ENCODE measurements at regions not wholly inside any gene's neighbourhood (a gene's known extent, or its start where the extent isn't known, plus 50 kb on each side); places are given as distances from the start of the nearest gene placed in this dataset.
"Not testable (repeated sequence)": the region's sequence is repeated elsewhere in the genome, so short reads cannot be mapped to it uniquely, and the experiment has no call there.

GRCh38 chrX:115912372-115912897, 258.1 kb upstream of the AGTR2 start:
- no peak overlapping the region for H3K4me3 ChIP-seq (ENCODE audit: low read depth in 1 of 2, low read length in 2 of 2)
- H3K4me1 ChIP-seq (ENCODE audit: control insufficient read depth in 1 of 2, insufficient read depth in 2 of 2, low read length in 2 of 2): no peaks in the 10 kb centered on the region
- H3K36me3 ChIP-seq (ENCODE audit: control insufficient read depth in 1 of 2, insufficient read depth in 2 of 2, low read length in 2 of 2): no peaks in the 10 kb centered on the region
- no peak overlapping the region for H3K27ac ChIP-seq (ENCODE audit: low read length)
- peaks cover 0 to 7% of the 10 kb centered on the region in 2 donors for H3K9me3 ChIP-seq (ENCODE audit: control insufficient read depth in 1 of 2, low read length in 2 of 2)
- no peaks in the 10 kb centered on the region for H3K27me3 ChIP-seq (ENCODE audit: low read depth, low read length)

GRCh38 chrX:115913575-115913974, 257.0 kb upstream of the AGTR2 start:
- H3K36me3 ChIP-seq (ENCODE audit: control insufficient read depth in 1 of 2, insufficient read depth in 2 of 2, low read length in 2 of 2): no peaks in the 10 kb centered on the region
- no peaks in the 10 kb centered on the region for H3K4me1 ChIP-seq (ENCODE audit: control insufficient read depth in 1 of 2, insufficient read depth in 2 of 2, low read length in 2 of 2)
- no peak overlapping the region for H3K27ac ChIP-seq (ENCODE audit: low read length)
- no peak overlapping the region for H3K4me3 ChIP-seq (ENCODE audit: low read depth in 1 of 2, low read length in 2 of 2)
- no peaks in the 10 kb centered on the region for H3K27me3 ChIP-seq (ENCODE audit: low read depth, low read length)
- H3K9me3 ChIP-seq (ENCODE audit: control insufficient read depth in 1 of 2, low read length in 2 of 2): peaks cover 0 to 11% of the 10 kb centered on the region in 2 donors

- H3K27me3 ChIP-seq (ENCODE audit: low read depth, low read length); H3K36me3 ChIP-seq (ENCODE audit: control insufficient read depth in 1 of 2, insufficient read depth in 2 of 2, low read length in 2 of 2); H3K4me1 ChIP-seq (ENCODE audit: control insufficient read depth in 1 of 2, insufficient read depth in 2 of 2, low read length in 2 of 2); H3K27ac ChIP-seq (ENCODE audit: low read length); H3K4me3 ChIP-seq (ENCODE audit: low read depth in 1 of 2, low read length in 2 of 2): not testable (repeated sequence)
- H3K9me3 ChIP-seq (ENCODE audit: control insufficient read depth in 1 of 2, low read length in 2 of 2): peaks cover 0 to 13% of the 10 kb centered on the region in 2 donors
Observed at GRCh38 chrX:115915625-115916024, 254.9 kb upstream of the AGTR2 start.

- no peak overlapping the region for H3K4me3 ChIP-seq (ENCODE audit: low read depth in 1 of 2, low read length in 2 of 2)
- no peaks in the 10 kb centered on the region for H3K4me1 ChIP-seq (ENCODE audit: control insufficient read depth in 1 of 2, insufficient read depth in 2 of 2, low read length in 2 of 2)
- H3K9me3 ChIP-seq (ENCODE audit: control insufficient read depth in 1 of 2, low read length in 2 of 2): peaks cover 0 to 26% of the 10 kb centered on the region in 2 donors
- H3K27me3 ChIP-seq (ENCODE audit: low read depth, low read length): no peaks in the 10 kb centered on the region
- H3K36me3 ChIP-seq (ENCODE audit: control insufficient read depth in 1 of 2, insufficient read depth in 2 of 2, low read length in 2 of 2): no peaks in the 10 kb centered on the region
- H3K27ac ChIP-seq (ENCODE audit: low read length): no peak overlapping the region
Observed at GRCh38 chrX:115929480-115929879, 241.1 kb upstream of the AGTR2 start.

- no peak overlapping the region for H3K4me3 ChIP-seq (ENCODE audit: low read depth in 1 of 2, low read length in 2 of 2)
- no peak overlapping the region for H3K27ac ChIP-seq (ENCODE audit: low read length)
- H3K4me1 ChIP-seq (ENCODE audit: control insufficient read depth in 1 of 2, insufficient read depth in 2 of 2, low read length in 2 of 2): no peaks in the 10 kb centered on the region
- peaks cover 4 to 8% of the 10 kb centered on the region in 2 donors for H3K36me3 ChIP-seq (ENCODE audit: control insufficient read depth in 1 of 2, insufficient read depth in 2 of 2, low read length in 2 of 2)
- H3K27me3 ChIP-seq (ENCODE audit: low read depth, low read length): no peaks in the 10 kb centered on the region
- H3K9me3 ChIP-seq (ENCODE audit: control insufficient read depth in 1 of 2, low read length in 2 of 2): peaks cover 0 to 15% of the 10 kb centered on the region in 2 donors
Observed at GRCh38 chrX:115936008-115936407, 234.5 kb upstream of the AGTR2 start.

- Histone ChIP-seq H3K4me1 (ENCODE audit: control insufficient read depth in 1 of 2, insufficient read depth in 2 of 2, low read length in 2 of 2) (no peaks in the 10 kb centered on the region), H3K27ac (ENCODE audit: low read length) (no peak overlapping the region)
Observed at GRCh38 chrX:115939070-115939469, 231.5 kb upstream of the AGTR2 start.

GRCh38 chrX:115939636-115940160, 230.8 kb upstream of the AGTR2 start:
- Histone ChIP-seq H3K27ac (ENCODE audit: low read length) (no peak overlapping the region), H3K9me3 (ENCODE audit: control insufficient read depth in 1 of 2, low read length in 2 of 2) (peaks cover 0 to 4% of the 10 kb centered on the region in 2 donors), H3K4me1 (ENCODE audit: control insufficient read depth in 1 of 2, insufficient read depth in 2 of 2, low read length in 2 of 2) (no peaks in the 10 kb centered on the region), H3K27me3 (ENCODE audit: low read depth, low read length) (no peaks in the 10 kb centered on the region), H3K4me3 (ENCODE audit: low read depth in 1 of 2, low read length in 2 of 2) (no peak overlapping the region), H3K36me3 (ENCODE audit: control insufficient read depth in 1 of 2, insufficient read depth in 2 of 2, low read length in 2 of 2) (peaks cover 4 to 8% of the 10 kb centered on the region in 2 donors)

More at GRCh38 chrX:115939070-115939469, 231.5 kb upstream of the AGTR2 start:
- H3K36me3 ChIP-seq (ENCODE audit: control insufficient read depth in 1 of 2, insufficient read depth in 2 of 2, low read length in 2 of 2): peaks cover 4 to 8% of the 10 kb centered on the region in 2 donors
- H3K9me3 ChIP-seq (ENCODE audit: control insufficient read depth in 1 of 2, low read length in 2 of 2): peaks cover 0 to 7% of the 10 kb centered on the region in 2 donors
- H3K27me3 ChIP-seq (ENCODE audit: low read depth, low read length): no peaks in the 10 kb centered on the region
- no peak overlapping the region for H3K4me3 ChIP-seq (ENCODE audit: low read depth in 1 of 2, low read length in 2 of 2)

- H3K9me3 ChIP-seq (ENCODE audit: control insufficient read depth in 1 of 2, low read length in 2 of 2): peaks cover 0 to 2% of the 10 kb centered on the region in 2 donors
Observed at GRCh38 chrX:115940348-115940747, 230.2 kb upstream of the AGTR2 start.

GRCh38 chrX:115940888-115941332, 229.6 kb upstream of the AGTR2 start:
- Histone ChIP-seq H3K4me3 (ENCODE audit: low read depth in 1 of 2, low read length in 2 of 2) (no peak overlapping the region), H3K27me3 (ENCODE audit: low read depth, low read length) (no peaks in the 10 kb centered on the region), H3K27ac (ENCODE audit: low read length) (no peak overlapping the region), H3K4me1 (ENCODE audit: control insufficient read depth in 1 of 2, insufficient read depth in 2 of 2, low read length in 2 of 2) (no peaks in the 10 kb centered on the region), H3K9me3 (ENCODE audit: control insufficient read depth in 1 of 2, low read length in 2 of 2) (peaks cover 0 to 2% of the 10 kb centered on the region in 2 donors), H3K36me3 (ENCODE audit: control insufficient read depth in 1 of 2, insufficient read depth in 2 of 2, low read length in 2 of 2) (peaks cover 0 to 6% of the 10 kb centered on the region in 2 donors)

More at GRCh38 chrX:115940348-115940747, 230.2 kb upstream of the AGTR2 start:
- peaks cover 1 to 8% of the 10 kb centered on the region in 2 donors for H3K36me3 ChIP-seq (ENCODE audit: control insufficient read depth in 1 of 2, insufficient read depth in 2 of 2, low read length in 2 of 2)
- no peak overlapping the region for H3K4me3 ChIP-seq (ENCODE audit: low read depth in 1 of 2, low read length in 2 of 2)
- H3K27ac ChIP-seq (ENCODE audit: low read length): no peak overlapping the region
- H3K27me3 ChIP-seq (ENCODE audit: low read depth, low read length): no peaks in the 10 kb centered on the region
- H3K4me1 ChIP-seq (ENCODE audit: control insufficient read depth in 1 of 2, insufficient read depth in 2 of 2, low read length in 2 of 2): no peaks in the 10 kb centered on the region

- H3K9me3 ChIP-seq (ENCODE audit: control insufficient read depth in 1 of 2, low read length in 2 of 2): peaks cover 0 to 2% of the 10 kb centered on the region in 2 donors
- H3K27me3 ChIP-seq (ENCODE audit: low read depth, low read length): no peaks in the 10 kb centered on the region
- H3K36me3 ChIP-seq (ENCODE audit: control insufficient read depth in 1 of 2, insufficient read depth in 2 of 2, low read length in 2 of 2): peaks cover 0 to 4% of the 10 kb centered on the region in 2 donors
- no peak overlapping the region for H3K27ac ChIP-seq (ENCODE audit: low read length)
- no peaks in the 10 kb centered on the region for H3K4me1 ChIP-seq (ENCODE audit: control insufficient read depth in 1 of 2, insufficient read depth in 2 of 2, low read length in 2 of 2)
- no peak overlapping the region for H3K4me3 ChIP-seq (ENCODE audit: low read depth in 1 of 2, low read length in 2 of 2)
Observed at GRCh38 chrX:115941388-115941787, 229.2 kb upstream of the AGTR2 start.

- no peaks in the 10 kb centered on the region for H3K9me3 ChIP-seq (ENCODE audit: control insufficient read depth in 1 of 2, low read length in 2 of 2)
- H3K27ac ChIP-seq (ENCODE audit: low read length): no peak overlapping the region
- H3K4me3 ChIP-seq (ENCODE audit: low read depth in 1 of 2, low read length in 2 of 2): no peak overlapping the region
- H3K27me3 ChIP-seq (ENCODE audit: low read depth, low read length): no peaks in the 10 kb centered on the region
- peaks cover 0 to 5% of the 10 kb centered on the region in 2 donors for H3K36me3 ChIP-seq (ENCODE audit: control insufficient read depth in 1 of 2, insufficient read depth in 2 of 2, low read length in 2 of 2)
- H3K4me1 ChIP-seq (ENCODE audit: control insufficient read depth in 1 of 2, insufficient read depth in 2 of 2, low read length in 2 of 2): no peaks in the 10 kb centered on the region
Observed at GRCh38 chrX:115946059-115946458, 224.5 kb upstream of the AGTR2 start.
